Astrocyte (in vitro differentiated cells and primary cell): ENCODE measurements at regions not wholly inside any gene's neighbourhood (a gene's known extent, or its start where the extent isn't known, plus 50 kb on each side); places are given as distances from the start of the nearest gene placed in this dataset.

Experiments used
- DNase-seq: peaks from one replicate; pipeline ENCODE4 v3.0.0-alpha.2; 2010; ENCODE audit warnings: low read depth
- FAIRE-seq: peaks from 2 replicates; lab custom pipeline; 2011; peaks lifted over from hg19 to GRCh38; lab: Jason Lieb, UNC
- H2AFZ ChIP-seq: 2 replicates; pipeline ENCODE4 v1.6.0; 2012; ENCODE audit warnings: low read depth, low read length, inconsistent platforms
- H3K27ac ChIP-seq: 2 replicates; pipeline ENCODE4 v1.5.1; 2011; ENCODE audit warnings: low read depth, low read length, inconsistent platforms
- H3K27me3 ChIP-seq: 2 replicates; pipeline ENCODE4 v1.6.0; 2011; ENCODE audit warnings: low read length, inconsistent platforms; ENCODE audit not compliant: insufficient read depth
- H3K36me3 ChIP-seq: 2 replicates; pipeline ENCODE4 v1.5.1; 2011; ENCODE audit warnings: low read length, inconsistent platforms; ENCODE audit not compliant: insufficient read depth
- H3K4me1 ChIP-seq: 2 replicates; pipeline ENCODE4 v1.5.1; 2011; ENCODE audit warnings: low read length, inconsistent platforms; ENCODE audit not compliant: insufficient read depth
- H3K4me2 ChIP-seq: 2 replicates; pipeline ENCODE4 v1.6.0; 2012; ENCODE audit warnings: low read length, inconsistent platforms
- H3K4me3 ChIP-seq: 2 replicates; pipeline ENCODE4 v1.5.1; 2011; ENCODE audit warnings: low read depth, mild to moderate bottlenecking, low read length, inconsistent platforms; ENCODE audit not compliant: insufficient read depth
- H3K79me2 ChIP-seq: 2 replicates; pipeline ENCODE4 v1.6.0; 2012; ENCODE audit warnings: mild to moderate bottlenecking, low read length, inconsistent platforms; ENCODE audit not compliant: insufficient read depth
- H3K9ac ChIP-seq: 2 replicates; pipeline ENCODE4 v1.6.0; 2012; ENCODE audit warnings: mild to moderate bottlenecking, low read length, inconsistent platforms
- H3K9me3 ChIP-seq: 2 replicates; pipeline ENCODE4 v1.5.1; 2012; ENCODE audit warnings: low read depth, mild to moderate bottlenecking, low read length, inconsistent platforms; ENCODE audit not compliant: insufficient read depth
- H4K20me1 ChIP-seq: 2 replicates; pipeline ENCODE4 v1.6.0; 2012; ENCODE audit warnings: low read length, inconsistent platforms; ENCODE audit not compliant: insufficient read depth
- H3K27ac Mint-ChIP-seq: one replicate; pipeline ENCODE4 v1.8.0; 2021; ENCODE audit warnings: mild to moderate bottlenecking, mixed read lengths; ENCODE audit not compliant: unreplicated experiment
- H3K27me3 Mint-ChIP-seq: one replicate; pipeline ENCODE4 v1.8.0; 2021; ENCODE audit warnings: low read depth, mixed read lengths; ENCODE audit not compliant: unreplicated experiment
- H3K36me3 Mint-ChIP-seq: one replicate; pipeline ENCODE4 v1.8.0; 2021; ENCODE audit warnings: low read depth, mixed read lengths; ENCODE audit not compliant: unreplicated experiment
- H3K4me1 Mint-ChIP-seq: one replicate; pipeline ENCODE4 v1.8.0; 2021; ENCODE audit warnings: low read depth, mixed read lengths; ENCODE audit not compliant: unreplicated experiment
- H3K4me3 Mint-ChIP-seq: one replicate; pipeline ENCODE4 v1.8.0; 2021; ENCODE audit warnings: mild to moderate bottlenecking, moderate library complexity, mixed read lengths; ENCODE audit not compliant: unreplicated experiment
- H3K9me3 Mint-ChIP-seq: one replicate; pipeline ENCODE4 v1.8.0; 2021; ENCODE audit warnings: mild to moderate bottlenecking, mixed read lengths; ENCODE audit not compliant: unreplicated experiment
- EZH2 ChIP-seq: IDR thresholded peaks from 2 replicates; pipeline ENCODE4 v1.6.1; 2012; ENCODE audit warnings: mild to moderate bottlenecking, low read length, inconsistent platforms; ENCODE audit not compliant: insufficient read depth
- TF ChIP-seq, protein P1 (sequence below): IDR thresholded peaks from 2 replicates; pipeline ENCODE4 v1.5.1; 2011; ENCODE audit warnings: low read depth, mild to moderate bottlenecking, inconsistent platforms, low read length, moderate library complexity; ENCODE audit not compliant: insufficient read depth

DNA sequence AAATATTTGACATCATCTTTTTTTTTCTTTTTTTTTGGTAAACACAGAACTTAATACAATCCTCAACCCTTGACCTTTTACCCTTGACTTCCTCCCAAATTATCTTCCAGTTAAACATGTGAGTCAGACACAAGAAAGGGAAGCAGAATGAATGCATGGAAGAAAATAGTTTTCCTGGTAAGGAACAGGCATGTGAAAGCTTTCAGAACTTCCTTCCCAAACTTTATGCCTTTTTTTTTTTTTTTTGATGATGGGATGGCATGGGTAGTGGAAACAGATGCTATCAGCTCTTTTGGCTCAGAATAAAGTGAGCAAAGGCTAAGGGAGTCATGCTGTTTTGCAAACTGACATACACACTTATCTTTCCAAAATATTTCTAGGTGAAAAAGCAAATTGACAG lies 1079.1 kb downstream of the TTLL7 start:
- H3K4me1 Mint-ChIP-seq = peaks cover 16% of the 10 kb centered on the region
- H3K27me3 Mint-ChIP-seq = no peaks in the 10 kb centered on the region
- H3K27ac Mint-ChIP-seq = no peak overlapping the region
- H3K36me3 Mint-ChIP-seq = no peaks in the 10 kb centered on the region
- no peak overlapping the region for H2AFZ ChIP-seq
- H3K9me3 ChIP-seq = no peaks in the 10 kb centered on the region
- H3K9ac ChIP-seq = no peak overlapping the region
- H3K27ac ChIP-seq = no peak overlapping the region
- no peak overlapping the region for H3K4me2 ChIP-seq
- no peaks in the 10 kb centered on the region for H4K20me1 ChIP-seq
- DNase-seq = no peak
- no peak for TF ChIP-seq EZH2
- TF ChIP-seq, protein P1, sequence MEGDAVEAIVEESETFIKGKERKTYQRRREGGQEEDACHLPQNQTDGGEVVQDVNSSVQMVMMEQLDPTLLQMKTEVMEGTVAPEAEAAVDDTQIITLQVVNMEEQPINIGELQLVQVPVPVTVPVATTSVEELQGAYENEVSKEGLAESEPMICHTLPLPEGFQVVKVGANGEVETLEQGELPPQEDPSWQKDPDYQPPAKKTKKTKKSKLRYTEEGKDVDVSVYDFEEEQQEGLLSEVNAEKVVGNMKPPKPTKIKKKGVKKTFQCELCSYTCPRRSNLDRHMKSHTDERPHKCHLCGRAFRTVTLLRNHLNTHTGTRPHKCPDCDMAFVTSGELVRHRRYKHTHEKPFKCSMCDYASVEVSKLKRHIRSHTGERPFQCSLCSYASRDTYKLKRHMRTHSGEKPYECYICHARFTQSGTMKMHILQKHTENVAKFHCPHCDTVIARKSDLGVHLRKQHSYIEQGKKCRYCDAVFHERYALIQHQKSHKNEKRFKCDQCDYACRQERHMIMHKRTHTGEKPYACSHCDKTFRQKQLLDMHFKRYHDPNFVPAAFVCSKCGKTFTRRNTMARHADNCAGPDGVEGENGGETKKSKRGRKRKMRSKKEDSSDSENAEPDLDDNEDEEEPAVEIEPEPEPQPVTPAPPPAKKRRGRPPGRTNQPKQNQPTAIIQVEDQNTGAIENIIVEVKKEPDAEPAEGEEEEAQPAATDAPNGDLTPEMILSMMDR = no peak
- FAIRE-seq = no peak
- H3K4me3 ChIP-seq = no peak overlapping the region
- no peak overlapping the region for H3K4me3 Mint-ChIP-seq
- H3K79me2 ChIP-seq = no peaks in the 10 kb centered on the region
- H3K36me3 ChIP-seq = no peaks in the 10 kb centered on the region
- H3K9me3 Mint-ChIP-seq = no peaks in the 10 kb centered on the region
- no peaks in the 10 kb centered on the region for H3K4me1 ChIP-seq
- no peaks in the 10 kb centered on the region for H3K27me3 ChIP-seq

DNA sequence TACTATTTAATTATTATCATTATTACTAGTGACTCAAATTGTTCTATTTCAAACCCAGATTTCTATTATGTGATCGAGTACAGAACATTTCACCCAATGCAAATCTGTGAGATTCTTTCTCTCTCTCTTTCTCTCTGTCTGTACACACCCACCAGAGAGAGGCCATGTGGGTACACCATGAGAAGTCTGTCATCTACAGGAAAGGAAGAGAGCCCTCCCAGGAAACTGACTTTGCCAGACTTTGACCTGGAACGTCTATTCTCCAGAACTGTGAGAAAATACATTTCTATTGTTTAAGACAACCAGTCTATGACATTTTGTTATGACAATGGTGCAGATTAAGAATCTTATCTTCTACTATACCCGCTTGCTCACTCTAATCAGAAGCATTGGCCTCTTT lies 1091.6 kb downstream of the TTLL7 start:
- no peak for TF ChIP-seq EZH2
- TF ChIP-seq, protein P1 = no peak
- no peak overlapping the region for H3K27ac ChIP-seq
- no peaks in the 10 kb centered on the region for H3K27me3 ChIP-seq
- H3K4me3 ChIP-seq = no peak overlapping the region
- Mint-ChIP-seq H3K36me3 (no peaks in the 10 kb centered on the region), H3K27ac (no peak overlapping the region), H3K4me1 (no peaks in the 10 kb centered on the region), H3K9me3 (no peaks in the 10 kb centered on the region), H3K27me3 (no peaks in the 10 kb centered on the region), H3K4me3 (no peak overlapping the region)
- DNase-seq (no peak), FAIRE-seq (no peak)
- no peak overlapping the region for H2AFZ ChIP-seq
- H4K20me1 ChIP-seq = no peaks in the 10 kb centered on the region
- no peak overlapping the region for H3K4me2 ChIP-seq
- no peak overlapping the region for H3K9ac ChIP-seq
- no peaks in the 10 kb centered on the region for H3K79me2 ChIP-seq
- H3K4me1 ChIP-seq = no peaks in the 10 kb centered on the region
- no peaks in the 10 kb centered on the region for H3K36me3 ChIP-seq
- H3K9me3 ChIP-seq = no peaks in the 10 kb centered on the region

DNA sequence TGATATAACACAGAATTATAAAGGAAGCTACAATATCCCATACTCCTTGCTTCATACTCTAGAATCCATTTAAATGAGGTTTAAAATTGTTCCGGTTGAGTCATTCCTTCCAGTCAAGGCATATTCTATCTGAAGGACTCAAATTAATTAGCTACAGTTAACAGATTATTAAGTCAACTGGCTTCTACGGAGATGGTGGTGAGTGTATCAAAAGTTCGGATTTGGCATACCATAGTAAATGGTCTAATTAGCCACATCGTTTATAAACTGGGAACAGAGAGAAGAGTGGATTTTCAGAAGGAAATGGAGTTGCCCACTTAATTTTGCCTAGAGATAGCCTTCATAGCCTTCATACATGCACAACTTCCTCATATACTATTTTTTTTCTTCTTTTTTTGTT lies 1095.3 kb downstream of the TTLL7 start:
- no peak for DNase-seq
- Histone ChIP-seq H3K36me3 (no peaks in the 10 kb centered on the region), H3K27me3 (no peaks in the 10 kb centered on the region), H3K9me3 (no peaks in the 10 kb centered on the region), H3K4me3 (no peak overlapping the region), H3K9ac (no peak overlapping the region), H4K20me1 (no peaks in the 10 kb centered on the region), H3K4me1 (no peaks in the 10 kb centered on the region), H3K27ac (no peak overlapping the region), H3K4me2 (no peak overlapping the region), H3K79me2 (no peaks in the 10 kb centered on the region), H2AFZ (no peak overlapping the region)
- Mint-ChIP-seq H3K36me3 (no peaks in the 10 kb centered on the region), H3K27ac (no peak overlapping the region), H3K4me3 (no peak overlapping the region), H3K4me1 (no peaks in the 10 kb centered on the region), H3K9me3 (no peaks in the 10 kb centered on the region), H3K27me3 (no peaks in the 10 kb centered on the region)
- TF ChIP-seq, protein P1 = no peak
- no peak for TF ChIP-seq EZH2
- FAIRE-seq = no peak
